ENCODE measurements at regions not wholly inside any gene's neighbourhood (a gene's known extent, or its start where the extent isn't known, plus 50 kb on each side); places are given as distances from the start of the nearest gene placed in this dataset.

DNA sequence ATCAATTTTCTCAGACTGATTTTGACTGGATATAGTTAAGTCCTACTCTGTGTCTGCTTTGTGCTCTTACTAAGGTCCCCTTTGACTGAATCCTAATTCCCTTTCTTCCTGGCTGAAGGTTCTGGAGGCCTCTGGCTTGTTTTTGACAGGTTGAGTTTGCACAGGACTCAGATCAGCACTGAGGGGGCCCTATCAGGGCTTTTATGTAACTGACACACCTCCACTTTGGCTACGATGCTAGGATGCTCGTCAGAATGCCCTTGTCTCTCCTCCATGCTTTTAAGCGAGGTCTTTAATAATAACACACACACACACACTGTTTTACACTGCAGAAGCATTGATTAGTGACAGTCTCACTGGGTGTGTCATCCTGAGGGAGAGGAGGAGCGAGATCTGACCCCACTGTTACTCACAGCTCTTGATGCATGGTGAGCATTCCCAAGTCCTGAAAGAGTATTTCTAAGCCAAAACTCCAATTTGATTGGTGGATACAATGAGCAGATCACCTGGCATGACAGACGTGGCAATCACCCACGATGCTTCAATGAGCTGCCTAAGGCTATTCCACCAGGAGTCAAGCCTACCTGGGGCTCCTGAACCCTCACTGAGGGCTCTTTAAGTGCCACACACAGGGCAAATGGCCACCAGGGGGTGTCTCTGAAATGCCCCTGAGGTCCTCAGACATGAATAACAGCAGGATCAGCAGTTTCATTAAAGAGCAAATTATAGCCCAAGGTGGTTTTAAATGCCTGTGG lies 130.4 kb upstream of the CPEB2 start:
- Histone ChIP-seq H3K9me3 (no peaks in the 10 kb centered on the region), H3K27ac (ENCODE audit: low read depth in 2 of 2, low read length in 1 of 2) (no peak overlapping the region), H3K79me2 (ENCODE audit: insufficient read depth) (no peaks in the 10 kb centered on the region), H3K36me3 (replicated peaks in 1 of 2; ENCODE audit: control insufficient read depth in 1 of 2, insufficient read depth in 2 of 2, low read length in 1 of 2) (no peaks in the 10 kb centered on the region), H4K20me1 (ENCODE audit: insufficient read depth) (no peaks in the 10 kb centered on the region), H3K4me1 (ENCODE audit: control insufficient read depth in 1 of 2, insufficient read depth in 2 of 2, low read depth in 1 of 2, low read length in 1 of 2) (no peaks in the 10 kb centered on the region; a peak in 1 of 4 replicates), H3F3A (replicated peaks; ENCODE audit: insufficient read depth) (no peaks in the 10 kb centered on the region), H2AFZ (ENCODE audit: low read depth) (no peak overlapping the region), H3K9ac (no peak overlapping the region), H3K9me2 (no peaks in the 10 kb centered on the region), H3K4me3 (ENCODE audit: low read depth in 2 of 2, low read length in 1 of 2) (no peak overlapping the region), H3K4me2 (no peak overlapping the region), H3K27me3 (ENCODE audit: insufficient read depth) (no peaks in the 10 kb centered on the region)
- CTCF ChIA-PET, result no interaction called here
- POLR2A ChIA-PET, result no interaction called here
- no peak for DNase-seq
- WGBS (ENCODE audit: low lambda C conversion rate), result 85% methylated on average over 4 of the region's 6 CpGs
- TF ChIP-seq YY1 (IDR thresholded peaks at IDR 0.05; ENCODE audit: low read depth), result no peak
- TF ChIP-seq, protein P1, sequence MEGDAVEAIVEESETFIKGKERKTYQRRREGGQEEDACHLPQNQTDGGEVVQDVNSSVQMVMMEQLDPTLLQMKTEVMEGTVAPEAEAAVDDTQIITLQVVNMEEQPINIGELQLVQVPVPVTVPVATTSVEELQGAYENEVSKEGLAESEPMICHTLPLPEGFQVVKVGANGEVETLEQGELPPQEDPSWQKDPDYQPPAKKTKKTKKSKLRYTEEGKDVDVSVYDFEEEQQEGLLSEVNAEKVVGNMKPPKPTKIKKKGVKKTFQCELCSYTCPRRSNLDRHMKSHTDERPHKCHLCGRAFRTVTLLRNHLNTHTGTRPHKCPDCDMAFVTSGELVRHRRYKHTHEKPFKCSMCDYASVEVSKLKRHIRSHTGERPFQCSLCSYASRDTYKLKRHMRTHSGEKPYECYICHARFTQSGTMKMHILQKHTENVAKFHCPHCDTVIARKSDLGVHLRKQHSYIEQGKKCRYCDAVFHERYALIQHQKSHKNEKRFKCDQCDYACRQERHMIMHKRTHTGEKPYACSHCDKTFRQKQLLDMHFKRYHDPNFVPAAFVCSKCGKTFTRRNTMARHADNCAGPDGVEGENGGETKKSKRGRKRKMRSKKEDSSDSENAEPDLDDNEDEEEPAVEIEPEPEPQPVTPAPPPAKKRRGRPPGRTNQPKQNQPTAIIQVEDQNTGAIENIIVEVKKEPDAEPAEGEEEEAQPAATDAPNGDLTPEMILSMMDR (IDR thresholded peaks at IDR 0.05), result peak; percentile 31; the same call in 1 of the 2 replicates
- TF ChIP-seq, protein P2, sequence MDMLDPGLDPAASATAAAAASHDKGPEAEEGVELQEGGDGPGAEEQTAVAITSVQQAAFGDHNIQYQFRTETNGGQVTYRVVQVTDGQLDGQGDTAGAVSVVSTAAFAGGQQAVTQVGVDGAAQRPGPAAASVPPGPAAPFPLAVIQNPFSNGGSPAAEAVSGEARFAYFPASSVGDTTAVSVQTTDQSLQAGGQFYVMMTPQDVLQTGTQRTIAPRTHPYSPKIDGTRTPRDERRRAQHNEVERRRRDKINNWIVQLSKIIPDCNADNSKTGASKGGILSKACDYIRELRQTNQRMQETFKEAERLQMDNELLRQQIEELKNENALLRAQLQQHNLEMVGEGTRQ (IDR thresholded peaks at IDR 0.05; ENCODE audit: borderline replicate concordance, low read depth, low read length), result no peak

DNA sequence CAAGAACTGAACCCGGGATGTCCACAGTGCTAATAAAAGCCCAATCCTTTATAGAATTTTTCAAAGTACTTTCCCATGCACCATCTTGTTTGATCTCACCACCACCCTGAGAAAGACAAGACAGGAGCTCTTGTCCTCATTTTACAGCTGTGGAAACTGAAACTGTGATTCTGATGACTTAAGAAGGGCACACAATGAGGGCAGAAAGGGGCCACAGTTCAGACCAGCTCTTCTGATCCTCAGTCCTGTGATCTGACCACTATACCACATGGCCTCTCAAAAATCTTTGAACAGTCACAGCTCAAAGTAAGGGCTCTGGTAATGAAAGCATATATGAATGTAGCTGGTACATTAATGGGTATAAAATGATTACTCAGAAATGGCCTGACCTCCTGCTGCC lies 127.3 kb upstream of the CPEB2 start:
- no peak for TF ChIP-seq NFIC (IDR thresholded peaks at IDR 0.05; ENCODE audit: borderline replicate concordance)
- TF ChIP-seq EP300 (IDR thresholded peaks at IDR 0.05; ENCODE audit: borderline replicate concordance in 1 of 2, low read depth in 1 of 2, low read length in 1 of 2), result no peak
- TF ChIP-seq TCF12 (IDR thresholded peaks at IDR 0.05), result no peak
- TF ChIP-seq CHD2 (IDR thresholded peaks at IDR 0.05; ENCODE audit: low read length, partially characterized antibody), result no peak
- no peak for TF ChIP-seq TAF1 (IDR thresholded peaks at IDR 0.05; ENCODE audit: borderline replicate concordance, low read depth, low read length)
- no peak for TF ChIP-seq JUND (IDR thresholded peaks at IDR 0.05)
- TF ChIP-seq, protein P3, sequence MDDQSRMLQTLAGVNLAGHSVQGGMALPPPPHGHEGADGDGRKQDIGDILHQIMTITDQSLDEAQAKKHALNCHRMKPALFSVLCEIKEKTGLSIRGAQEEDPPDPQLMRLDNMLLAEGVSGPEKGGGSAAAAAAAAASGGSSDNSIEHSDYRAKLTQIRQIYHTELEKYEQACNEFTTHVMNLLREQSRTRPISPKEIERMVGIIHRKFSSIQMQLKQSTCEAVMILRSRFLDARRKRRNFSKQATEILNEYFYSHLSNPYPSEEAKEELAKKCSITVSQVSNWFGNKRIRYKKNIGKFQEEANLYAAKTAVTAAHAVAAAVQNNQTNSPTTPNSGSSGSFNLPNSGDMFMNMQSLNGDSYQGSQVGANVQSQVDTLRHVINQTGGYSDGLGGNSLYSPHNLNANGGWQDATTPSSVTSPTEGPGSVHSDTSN (IDR thresholded peaks at IDR 0.05), result no peak
- TF ChIP-seq, protein P4, sequence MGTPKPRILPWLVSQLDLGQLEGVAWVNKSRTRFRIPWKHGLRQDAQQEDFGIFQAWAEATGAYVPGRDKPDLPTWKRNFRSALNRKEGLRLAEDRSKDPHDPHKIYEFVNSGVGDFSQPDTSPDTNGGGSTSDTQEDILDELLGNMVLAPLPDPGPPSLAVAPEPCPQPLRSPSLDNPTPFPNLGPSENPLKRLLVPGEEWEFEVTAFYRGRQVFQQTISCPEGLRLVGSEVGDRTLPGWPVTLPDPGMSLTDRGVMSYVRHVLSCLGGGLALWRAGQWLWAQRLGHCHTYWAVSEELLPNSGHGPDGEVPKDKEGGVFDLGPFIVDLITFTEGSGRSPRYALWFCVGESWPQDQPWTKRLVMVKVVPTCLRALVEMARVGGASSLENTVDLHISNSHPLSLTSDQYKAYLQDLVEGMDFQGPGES (IDR thresholded peaks at IDR 0.05; ENCODE audit: low read depth, low read length), result no peak
- Histone ChIP-seq H3K9me2 (no peaks in the 10 kb centered on the region), H3F3A (replicated peaks; ENCODE audit: insufficient read depth) (no peaks in the 10 kb centered on the region), H3K4me3 (ENCODE audit: low read depth in 2 of 2, low read length in 1 of 2) (no peak overlapping the region), H2AFZ (ENCODE audit: low read depth) (no peak overlapping the region), H3K79me2 (ENCODE audit: insufficient read depth) (no peaks in the 10 kb centered on the region), H3K4me2 (no peak overlapping the region), H3K9ac (no peak overlapping the region), H3K27me3 (ENCODE audit: insufficient read depth) (no peaks in the 10 kb centered on the region), H3K27ac (ENCODE audit: low read depth in 2 of 2, low read length in 1 of 2) (no peak overlapping the region), H3K4me1 (ENCODE audit: control insufficient read depth in 1 of 2, insufficient read depth in 2 of 2, low read depth in 1 of 2, low read length in 1 of 2) (peaks cover 6 to 9% of the 10 kb centered on the region in 2 experiments; a peak in 2 of 4 replicates), H3K9me3 (no peaks in the 10 kb centered on the region), H4K20me1 (ENCODE audit: insufficient read depth) (no peaks in the 10 kb centered on the region), H3K36me3 (replicated peaks in 1 of 2; ENCODE audit: control insufficient read depth in 1 of 2, insufficient read depth in 2 of 2, low read length in 1 of 2) (no peaks in the 10 kb centered on the region)
- DNase-seq, result no peak
- 13% methylated on average over 1 of the region's 1 CpG for WGBS (ENCODE audit: low lambda C conversion rate)
- ChIA-PET POLR2A (interaction anchor here (0.7 kb wide), 1 partner anchor 999 kb away, joined by 3 read pairs; no protein-coding TSS in a partner anchor), CTCF (interaction anchor here (0.9 kb wide), 1 partner anchor 16 kb away, joined by 3 read pairs; no protein-coding TSS in a partner anchor)

Data from SK-N-SH (cell line).